ENCODE measurements at regions not wholly inside any gene's neighbourhood (a gene's known extent, or its start where the extent isn't known, plus 50 kb on each side); places are given as distances from the start of the nearest gene placed in this dataset.

- TF ChIP-seq CTCF (conservative IDR thresholded peaks at IDR 0.05; ENCODE audit: low read depth, low read length) (no peak), EZH2phosphoT487 (IDR thresholded peaks at IDR 0.05; ENCODE audit: borderline replicate concordance, low read length) (no peak)
These were observed 56.9 kb upstream of the CXCL8 start for GRCh38 chr4:73683456-73683855.

Data from PC-3 (cell line).